ENCODE measurements at regions not wholly inside any gene's neighbourhood (a gene's known extent, or its start where the extent isn't known, plus 50 kb on each side); places are given as distances from the start of the nearest gene placed in this dataset.

GRCh38 chr11:11747570-11747969 is 94.2 kb upstream of the USP47 start:
- TF ChIP-seq CTCF (IDR thresholded peaks at IDR 0.05) (no peak), POLR2A (IDR thresholded peaks at IDR 0.05) (no peak)

Data from esophagus squamous epithelium (tissue), 4 donors.